ENCODE measurements at regions not wholly inside any gene's neighbourhood (a gene's known extent, or its start where the extent isn't known, plus 50 kb on each side); places are given as distances from the start of the nearest gene placed in this dataset.

- POLR2A ChIA-PET, result no interaction called here
- Histone ChIP-seq H3K9me3 (no peaks in the 10 kb centered on the region), H3K27me3 (replicated peaks; ENCODE audit: control insufficient read depth, insufficient read depth, low read length) (no peaks in the 10 kb centered on the region), H3K4me1 (peaks cover 12% of the 10 kb centered on the region; the same call in 1 of the 2 replicates), H3K4me3 (ENCODE audit: low read depth, low read length) (no peak overlapping the region), H3K36me3 (ENCODE audit: control insufficient read depth, insufficient read depth, low read length) (no peaks in the 10 kb centered on the region)
- no peak for TF ChIP-seq CTCF (IDR thresholded peaks at IDR 0.05; ENCODE audit: insufficient read depth in 1 of 2, low read depth in 1 of 2, low read length in 1 of 2, severe bottlenecking in 1 of 2, unreplicated experiment in 1 of 2)
- intact Hi-C loops (cut with micrococcal nuclease; ENCODE audit: unreplicated experiment), result no loop called here
- Mint-ChIP-seq H3K27ac (ENCODE audit: unreplicated experiment) (no peak overlapping the region), H3K36me3 (ENCODE audit: insufficient read depth, unreplicated experiment) (no peaks in the 10 kb centered on the region), H3K4me1 (ENCODE audit: low read depth, unreplicated experiment) (peaks cover 16% of the 10 kb centered on the region), H3K27me3 (ENCODE audit: insufficient read depth, unreplicated experiment) (no peaks in the 10 kb centered on the region), H3K9me3 (ENCODE audit: unreplicated experiment) (no peaks in the 10 kb centered on the region), H3K4me3 (ENCODE audit: unreplicated experiment) (no peak overlapping the region)
- BruUV-seq (replicated peaks), result no TSS peak
- DNase-seq, result no peak
- CTCF ChIA-PET, result interaction anchor here (0.6 kb wide), 1 partner anchor 288 kb away, joined by 5 read pairs; no protein-coding TSS in a partner anchor
These were observed 344.6 kb upstream of the TMEFF2 start for GRCh38 chr2:192539306-192539705.

GRCh38 chr2:192536922-192537624, 342.3 kb upstream of the TMEFF2 start:
- H3K27me3 ChIP-seq (replicated peaks; ENCODE audit: control insufficient read depth, insufficient read depth, low read length), result no peaks in the 10 kb centered on the region
- Mint-ChIP-seq H3K27ac (ENCODE audit: unreplicated experiment) (no peak overlapping the region), H3K27me3 (ENCODE audit: insufficient read depth, unreplicated experiment) (no peaks in the 10 kb centered on the region), H3K4me1 (ENCODE audit: low read depth, unreplicated experiment) (peaks cover 16% of the 10 kb centered on the region), H3K4me3 (ENCODE audit: unreplicated experiment) (no peak overlapping the region), H3K36me3 (ENCODE audit: insufficient read depth, unreplicated experiment) (no peaks in the 10 kb centered on the region), H3K9me3 (ENCODE audit: unreplicated experiment) (no peaks in the 10 kb centered on the region)
- H3K4me3 ChIP-seq (ENCODE audit: low read depth, low read length), result no peak overlapping the region
- BruUV-seq (replicated peaks), result no TSS peak
- intact Hi-C loops (cut with micrococcal nuclease; ENCODE audit: unreplicated experiment), result no loop called here
- POLR2A ChIA-PET, result no interaction called here
- no peaks in the 10 kb centered on the region for H3K9me3 ChIP-seq
- no peak for DNase-seq
- 0 out of 2 replicates have a peak, but pooled peaks cover 5% of the 10 kb centered on the region for H3K4me1 ChIP-seq
- H3K36me3 ChIP-seq (ENCODE audit: control insufficient read depth, insufficient read depth, low read length), result no peaks in the 10 kb centered on the region
- TF ChIP-seq CTCF (IDR thresholded peaks at IDR 0.05; ENCODE audit: insufficient read depth in 1 of 2, low read depth in 1 of 2, low read length in 1 of 2, severe bottlenecking in 1 of 2, unreplicated experiment in 1 of 2), result no peak
- CTCF ChIA-PET, result no interaction called here

- H3K27me3 ChIP-seq (replicated peaks; ENCODE audit: control insufficient read depth, insufficient read depth, low read length), result no peaks in the 10 kb centered on the region
- 0 out of 2 replicates have a peak, but pooled peaks cover 5% of the 10 kb centered on the region for H3K4me1 ChIP-seq
- DNase-seq, result no peak
- H3K9me3 Mint-ChIP-seq (ENCODE audit: unreplicated experiment), result no peaks in the 10 kb centered on the region
- no TSS peak for BruUV-seq (replicated peaks)
- TF ChIP-seq CTCF (IDR thresholded peaks at IDR 0.05; ENCODE audit: insufficient read depth in 1 of 2, low read depth in 1 of 2, low read length in 1 of 2, severe bottlenecking in 1 of 2, unreplicated experiment in 1 of 2), result no peak
- no peaks in the 10 kb centered on the region for H3K27me3 Mint-ChIP-seq (ENCODE audit: insufficient read depth, unreplicated experiment)
- H3K36me3 ChIP-seq (ENCODE audit: control insufficient read depth, insufficient read depth, low read length), result no peaks in the 10 kb centered on the region
- no peak overlapping the region for H3K27ac Mint-ChIP-seq (ENCODE audit: unreplicated experiment)
- no peaks in the 10 kb centered on the region for H3K36me3 Mint-ChIP-seq (ENCODE audit: insufficient read depth, unreplicated experiment)
- H3K4me3 ChIP-seq (ENCODE audit: low read depth, low read length), result no peak overlapping the region
- ChIA-PET POLR2A (no interaction called here), CTCF (no interaction called here)
- H3K4me3 Mint-ChIP-seq (ENCODE audit: unreplicated experiment), result no peak overlapping the region
- peaks cover 10% of the 10 kb centered on the region for H3K4me1 Mint-ChIP-seq (ENCODE audit: low read depth, unreplicated experiment)
- intact Hi-C loops (cut with micrococcal nuclease; ENCODE audit: unreplicated experiment), result no loop called here
- no peaks in the 10 kb centered on the region for H3K9me3 ChIP-seq
These were observed 341.5 kb upstream of the TMEFF2 start for GRCh38 chr2:192535956-192536921.
